GM12874 (cell line): ENCODE measurements at regions not wholly inside any gene's neighbourhood (a gene's known extent, or its start where the extent isn't known, plus 50 kb on each side); places are given as distances from the start of the nearest gene placed in this dataset.

ENCODE experiments used
- CTCF ChIP-seq: IDR thresholded peaks from 2 replicates; pipeline ENCODE4 v1.5.1; 2011; ENCODE audit warnings: low read depth, mild to moderate bottlenecking, control low read depth, low read length, moderate library complexity; ENCODE audit not compliant: insufficient read depth

DNA sequence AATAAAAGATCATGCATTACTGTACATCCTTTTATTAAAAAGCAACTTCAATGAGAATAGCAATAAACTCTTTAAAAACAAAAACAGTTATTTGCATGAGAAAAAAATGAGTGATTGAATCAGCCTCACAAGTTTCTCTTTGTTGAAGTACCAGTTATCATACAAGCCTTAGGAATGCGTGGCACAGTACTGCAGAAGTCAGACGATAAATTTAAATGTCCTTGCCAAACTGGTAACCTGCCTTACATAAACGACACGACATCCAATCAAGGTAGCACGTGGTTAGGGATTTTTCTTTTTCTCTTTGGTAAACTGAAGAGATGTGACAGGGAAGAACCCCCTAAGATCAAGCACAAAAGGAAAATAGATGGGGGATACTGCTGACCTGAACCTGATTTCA lies 251.0 kb downstream of the KLF12 start:
- TF ChIP-seq CTCF: no peak

- no peak for TF ChIP-seq CTCF
Observed at GRCh38 chr13:73880365-73880764, 253.8 kb downstream of the KLF12 start.

- TF ChIP-seq CTCF: no peak
Observed at GRCh38 chr13:73879346-73880015, 254.7 kb downstream of the KLF12 start.

DNA sequence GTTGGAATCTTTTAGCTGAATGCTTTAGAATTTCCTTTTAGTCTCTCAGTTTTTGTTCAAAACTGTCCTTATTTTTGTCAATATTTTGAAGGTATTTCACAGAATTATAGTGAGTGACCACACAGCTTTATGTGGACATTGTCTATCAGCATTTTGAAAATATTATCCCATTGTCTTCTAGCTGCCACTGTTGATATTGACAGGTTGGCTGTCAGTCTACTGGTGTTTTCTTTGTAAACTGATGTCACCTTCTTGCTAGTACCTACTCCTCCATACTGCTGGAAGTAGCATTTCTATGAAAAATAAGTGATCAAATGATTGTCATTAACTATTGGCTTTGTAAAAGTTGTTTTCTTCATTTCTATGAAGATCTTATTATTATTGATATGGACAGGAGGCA lies 256.8 kb downstream of the KLF12 start:
- no peak for TF ChIP-seq CTCF

DNA sequence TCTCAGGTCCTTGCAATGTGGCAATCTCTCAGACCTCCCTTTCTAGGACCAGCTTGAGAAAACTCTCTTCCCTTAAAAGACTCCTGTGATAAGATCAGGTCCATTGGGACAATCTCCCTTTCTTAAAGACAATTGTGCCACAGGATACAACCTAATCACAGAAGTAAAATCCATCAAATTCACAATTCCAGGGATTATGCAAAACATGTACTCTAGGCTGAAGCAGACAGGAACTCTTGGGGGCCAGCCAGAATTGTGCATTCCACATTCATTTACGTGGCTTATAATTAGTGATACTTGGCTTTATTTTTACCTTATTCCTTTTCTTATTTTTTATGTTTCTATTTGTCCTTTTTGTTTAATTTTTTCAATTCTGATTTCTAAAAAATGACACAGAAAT lies 257.9 kb downstream of the KLF12 start:
- TF ChIP-seq CTCF: no peak

DNA sequence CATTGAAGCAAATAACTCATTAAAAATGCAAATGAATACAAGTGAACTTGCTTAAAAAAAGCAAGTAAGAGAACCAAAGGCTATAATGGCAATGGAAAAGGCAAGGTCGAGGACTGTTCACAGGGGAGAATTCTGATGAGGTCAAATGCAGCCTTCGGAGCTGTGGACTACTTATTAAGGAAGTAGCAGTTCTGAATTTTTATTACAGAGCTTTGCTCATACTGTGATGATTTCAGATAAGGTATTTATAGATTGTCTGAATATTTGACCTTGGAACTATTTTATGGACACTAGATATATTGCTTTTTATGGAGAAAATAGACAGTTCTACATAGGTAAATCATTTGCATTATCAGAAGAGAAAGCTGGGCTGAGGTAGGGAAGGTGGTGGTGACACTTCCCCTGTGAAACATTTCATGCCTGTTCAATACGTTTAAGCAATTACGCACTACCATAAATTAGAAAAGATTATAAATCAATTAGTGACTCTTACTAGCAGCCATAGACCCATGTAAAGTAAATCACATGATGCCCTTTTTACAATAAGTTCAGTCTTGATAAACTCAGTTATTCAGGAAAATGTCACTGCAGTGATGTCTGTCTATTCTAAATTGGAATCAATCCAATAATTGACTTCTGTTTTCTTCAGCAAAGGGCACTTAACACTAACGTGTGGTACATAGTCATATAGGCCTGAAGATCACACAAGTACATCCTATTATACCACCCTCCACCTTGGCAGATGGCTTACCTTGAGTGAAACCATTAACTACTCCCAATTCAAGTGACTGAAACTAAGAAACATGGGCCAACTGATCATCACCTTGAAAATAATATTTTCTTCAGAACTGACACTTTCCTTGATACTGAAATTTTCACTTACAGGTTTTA lies 260.0 kb downstream of the KLF12 start:
- no peak for TF ChIP-seq CTCF

DNA sequence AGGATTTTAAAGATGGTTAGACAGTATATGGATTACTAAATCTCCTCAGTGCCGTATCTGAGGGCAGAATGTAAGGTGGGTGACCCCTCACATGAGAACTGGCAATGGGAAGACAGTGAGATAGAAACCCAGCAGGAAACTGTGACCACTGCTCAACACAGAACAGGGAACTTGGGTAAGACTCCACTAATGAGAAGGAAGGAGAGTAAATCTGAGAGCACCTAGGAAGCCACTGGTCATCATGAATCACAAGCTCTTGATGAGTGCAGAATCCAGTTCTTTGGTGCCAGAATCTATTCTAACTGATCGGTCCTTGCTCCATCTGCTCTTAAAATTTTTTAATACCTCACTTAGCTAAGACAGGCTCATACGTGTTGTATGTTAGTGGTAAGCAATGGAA lies 261.8 kb downstream of the KLF12 start:
- TF ChIP-seq CTCF: no peak
